Ascending aorta (tissue), 2 donors: ENCODE measurements at regions not wholly inside any gene's neighbourhood (a gene's known extent, or its start where the extent isn't known, plus 50 kb on each side); places are given as distances from the start of the nearest gene placed in this dataset.

Source experiments
- DNase-seq, 2 donors: peaks; one replicate each; pipeline ENCODE4 v3.0.0-alpha.2; 2019; ENCODE audit warnings: low spot score in 2 of 2
- H3K27ac ChIP-seq, 2 donors: fragments of 200-600 bp; sonication (generic); one replicate each; pipeline ENCODE4 v1.5.1; 2016 to 2017; ENCODE audit warnings: mild to moderate bottlenecking in 1 of 2
- H3K27me3 ChIP-seq: fragments of 200-600 bp; sonication (generic); one replicate; pipeline ENCODE4 v1.5.1; 2017
- H3K36me3 ChIP-seq, 2 donors: fragments of 200-600 bp; sonication (generic); one replicate each; pipeline ENCODE4 v1.5.1; 2016
- H3K4me1 ChIP-seq, 2 donors: fragments of 200-600 bp; sonication (generic); one replicate each; pipeline ENCODE4 v1.5.1; 2016 to 2017; ENCODE audit warnings: mild to moderate bottlenecking in 1 of 2
- H3K4me3 ChIP-seq, 2 donors: fragments of 200-600 bp; sonication (generic); one replicate each; pipeline ENCODE4 v1.5.1; 2016 to 2017; ENCODE audit warnings: mild to moderate bottlenecking in 1 of 2
- H3K9me3 ChIP-seq, 2 donors: fragments of 200-600 bp; sonication (generic); one replicate each; pipeline ENCODE4 v1.5.1; 2016
- intact Hi-C: fragments of 100-400 bp; cut with DNase I; formaldehyde crosslinking; loops from one replicate; pipeline ENCODE4 v1.15.1; 2023
- TF ChIP-seq, protein P1 (sequence below), 3 experiments: fragments of 200-600 bp in 2 of 3; fragments of 450-650 bp in 1 of 3; sonication (generic) in 2 of 3; IDR thresholded peaks; one replicate each; pipeline ENCODE4 v1.5.1; 2016 to 2019; ENCODE audit warnings: antibody characterized with exemption in 3 of 3, mild to moderate bottlenecking in 1 of 3, moderate library complexity in 1 of 3

DNA sequence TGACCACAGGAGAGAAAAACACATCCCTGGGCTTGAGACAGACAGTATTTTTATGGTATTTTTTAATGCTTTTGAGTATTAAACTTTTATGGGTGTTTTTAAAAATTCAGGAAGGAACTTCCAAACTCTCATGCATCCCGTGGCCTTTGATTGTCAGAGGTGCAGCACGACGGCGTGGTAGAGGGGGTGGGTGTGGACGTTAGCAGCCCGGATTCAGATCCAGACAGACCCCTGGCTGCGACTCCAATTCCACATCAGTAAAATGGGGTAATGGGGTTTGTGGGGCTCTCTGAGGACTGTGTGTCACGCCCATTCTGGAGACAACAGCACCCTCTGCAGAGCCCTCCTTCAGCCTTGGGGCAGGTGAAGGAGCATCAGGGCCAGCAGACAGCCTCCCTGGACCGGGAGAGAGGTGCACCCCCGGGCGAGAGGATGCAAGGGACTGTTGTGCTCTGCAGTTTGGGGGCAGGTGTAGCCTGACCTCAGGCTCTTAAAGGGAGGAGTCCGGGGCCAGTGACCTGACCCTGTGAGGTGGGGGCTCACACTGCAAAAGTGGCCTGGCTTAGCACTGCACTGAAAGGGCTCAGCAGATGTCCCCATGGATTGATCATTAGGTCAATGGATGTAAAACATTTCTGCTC is 1024.3 kb downstream of the TBC1D22A start:
- DNase-seq: no peak
- no peaks in the 10 kb centered on the region for H3K27me3 ChIP-seq
- intact Hi-C loops: no loop called here
- TF ChIP-seq, protein P1, sequence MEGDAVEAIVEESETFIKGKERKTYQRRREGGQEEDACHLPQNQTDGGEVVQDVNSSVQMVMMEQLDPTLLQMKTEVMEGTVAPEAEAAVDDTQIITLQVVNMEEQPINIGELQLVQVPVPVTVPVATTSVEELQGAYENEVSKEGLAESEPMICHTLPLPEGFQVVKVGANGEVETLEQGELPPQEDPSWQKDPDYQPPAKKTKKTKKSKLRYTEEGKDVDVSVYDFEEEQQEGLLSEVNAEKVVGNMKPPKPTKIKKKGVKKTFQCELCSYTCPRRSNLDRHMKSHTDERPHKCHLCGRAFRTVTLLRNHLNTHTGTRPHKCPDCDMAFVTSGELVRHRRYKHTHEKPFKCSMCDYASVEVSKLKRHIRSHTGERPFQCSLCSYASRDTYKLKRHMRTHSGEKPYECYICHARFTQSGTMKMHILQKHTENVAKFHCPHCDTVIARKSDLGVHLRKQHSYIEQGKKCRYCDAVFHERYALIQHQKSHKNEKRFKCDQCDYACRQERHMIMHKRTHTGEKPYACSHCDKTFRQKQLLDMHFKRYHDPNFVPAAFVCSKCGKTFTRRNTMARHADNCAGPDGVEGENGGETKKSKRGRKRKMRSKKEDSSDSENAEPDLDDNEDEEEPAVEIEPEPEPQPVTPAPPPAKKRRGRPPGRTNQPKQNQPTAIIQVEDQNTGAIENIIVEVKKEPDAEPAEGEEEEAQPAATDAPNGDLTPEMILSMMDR (IDR thresholded peaks at IDR 0.05): no peak
- H3K9me3 ChIP-seq: no peaks in the 10 kb centered on the region
- H3K36me3 ChIP-seq: no peaks in the 10 kb centered on the region
- no peak overlapping the region for H3K27ac ChIP-seq
- no peak overlapping the region for H3K4me3 ChIP-seq
- H3K4me1 ChIP-seq: no peaks in the 10 kb centered on the region

DNA sequence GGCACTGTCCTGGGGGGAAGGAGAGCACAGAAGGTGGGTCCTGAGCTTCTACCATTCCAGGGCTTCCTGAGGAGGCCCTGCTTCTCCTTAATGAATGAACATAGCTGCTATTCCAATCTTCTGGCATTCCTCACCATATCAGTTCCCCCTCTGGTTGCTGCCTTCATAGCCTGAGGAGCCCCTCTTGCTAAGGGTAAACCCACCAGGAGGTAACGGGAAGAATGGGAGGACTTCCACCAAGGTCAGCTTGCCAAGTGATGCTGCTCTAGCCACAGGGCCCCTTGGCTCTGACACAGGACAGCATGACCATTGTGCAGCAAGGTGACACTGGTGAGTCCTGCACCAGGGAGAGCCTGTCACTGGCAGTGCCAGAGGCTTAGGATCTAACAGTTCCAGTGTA is 1022.5 kb downstream of the TBC1D22A start:
- Histone ChIP-seq H3K4me3 (no peak overlapping the region), H3K9me3 (no peaks in the 10 kb centered on the region), H3K36me3 (no peaks in the 10 kb centered on the region), H3K4me1 (no peaks in the 10 kb centered on the region), H3K27me3 (no peaks in the 10 kb centered on the region), H3K27ac (no peak overlapping the region)
- DNase-seq: no peak
- intact Hi-C loops: no loop called here
- TF ChIP-seq, protein P1 (IDR thresholded peaks at IDR 0.05): no peak

DNA sequence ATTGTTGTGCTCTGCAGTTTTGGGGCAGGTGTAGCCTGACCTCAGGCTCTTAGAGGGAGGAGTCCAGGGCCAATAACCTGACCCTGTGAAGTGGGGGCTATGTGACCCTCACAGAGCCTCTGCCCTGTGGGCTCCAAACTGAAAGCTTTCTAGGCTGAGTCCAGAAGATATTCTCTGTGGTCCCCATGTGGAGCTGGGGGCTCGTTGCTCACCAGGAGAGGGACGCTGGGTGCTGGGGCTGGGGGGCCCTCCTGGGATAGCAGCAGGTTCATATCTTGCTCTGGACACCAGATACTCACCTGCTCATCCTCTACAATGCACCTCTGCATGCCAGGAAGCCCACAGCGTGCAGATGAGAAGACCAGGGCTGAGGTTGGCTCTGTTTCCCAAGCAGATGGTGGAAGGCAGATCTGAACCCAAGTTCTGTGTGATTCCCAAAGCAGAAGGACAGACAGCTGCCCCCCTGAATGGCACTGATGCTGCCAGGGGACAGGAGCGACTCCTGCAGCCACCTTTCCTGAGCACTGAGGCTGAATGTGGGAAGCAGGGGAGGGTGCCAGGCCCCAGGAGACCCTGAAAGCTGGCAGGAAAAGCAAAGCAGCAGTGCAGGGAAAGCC is 1022.0 kb downstream of the TBC1D22A start:
- DNase-seq: no peak
- TF ChIP-seq, protein P1 (IDR thresholded peaks at IDR 0.05): no peak
- no peaks in the 10 kb centered on the region for H3K27me3 ChIP-seq

DNA sequence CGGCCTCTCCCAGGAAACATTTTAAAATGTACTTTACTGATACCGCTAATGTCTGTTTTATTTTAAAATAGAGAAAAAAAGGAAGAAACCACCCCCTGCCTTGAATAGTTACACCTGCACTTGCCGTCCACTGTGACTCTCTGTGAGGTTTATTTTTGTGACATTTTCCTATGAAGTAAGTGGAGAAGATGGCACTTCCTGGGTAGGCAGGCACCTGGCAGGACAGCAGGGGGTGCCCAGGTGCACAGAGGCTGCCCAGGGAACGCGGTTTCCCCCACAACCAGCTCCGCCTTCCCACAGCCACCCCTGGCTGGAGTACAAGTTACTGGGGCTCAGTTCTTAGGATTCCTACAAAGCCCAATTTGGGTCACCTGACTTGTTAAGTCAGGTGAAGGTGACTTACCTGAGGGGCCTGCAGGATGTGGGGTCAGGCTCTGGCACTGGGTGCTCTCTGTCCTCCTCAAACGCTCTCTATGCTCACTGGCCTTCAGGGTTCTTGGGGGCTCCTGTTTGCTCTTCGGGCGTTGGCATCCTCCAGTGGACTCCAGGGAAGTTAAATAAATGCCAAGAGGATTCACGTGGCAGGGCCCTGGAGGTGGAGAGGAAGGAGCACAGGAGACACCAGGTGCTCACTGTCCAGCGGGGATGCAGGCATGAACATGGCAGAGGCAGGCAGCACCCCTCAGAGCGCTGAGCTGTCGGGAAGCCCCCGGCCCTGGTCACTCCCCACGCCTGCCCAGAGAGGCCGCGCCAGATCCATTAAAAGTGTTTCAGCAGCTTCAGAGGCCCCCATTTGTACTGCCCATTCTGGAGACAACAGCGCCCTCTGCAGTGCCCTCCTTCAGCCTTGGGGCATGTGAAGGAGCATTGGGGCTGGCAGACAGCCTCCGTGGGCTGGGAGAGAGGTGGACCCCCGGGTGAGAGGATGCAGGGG is 1021.2 kb downstream of the TBC1D22A start:
- Histone ChIP-seq H3K27ac (no peak overlapping the region), H3K27me3 (no peaks in the 10 kb centered on the region), H3K4me3 (no peak overlapping the region), H3K36me3 (no peaks in the 10 kb centered on the region), H3K4me1 (no peaks in the 10 kb centered on the region), H3K9me3 (no peaks in the 10 kb centered on the region)
- DNase-seq: no peak
- TF ChIP-seq, protein P1 (IDR thresholded peaks at IDR 0.05): no peak
- intact Hi-C loops: no loop called here

More for the DNA sequence above, 1022.0 kb downstream of the TBC1D22A start:
- Histone ChIP-seq H3K9me3 (no peaks in the 10 kb centered on the region), H3K36me3 (no peaks in the 10 kb centered on the region), H3K27ac (no peak overlapping the region), H3K4me3 (no peak overlapping the region), H3K4me1 (no peaks in the 10 kb centered on the region)
- intact Hi-C loops: no loop called here

DNA sequence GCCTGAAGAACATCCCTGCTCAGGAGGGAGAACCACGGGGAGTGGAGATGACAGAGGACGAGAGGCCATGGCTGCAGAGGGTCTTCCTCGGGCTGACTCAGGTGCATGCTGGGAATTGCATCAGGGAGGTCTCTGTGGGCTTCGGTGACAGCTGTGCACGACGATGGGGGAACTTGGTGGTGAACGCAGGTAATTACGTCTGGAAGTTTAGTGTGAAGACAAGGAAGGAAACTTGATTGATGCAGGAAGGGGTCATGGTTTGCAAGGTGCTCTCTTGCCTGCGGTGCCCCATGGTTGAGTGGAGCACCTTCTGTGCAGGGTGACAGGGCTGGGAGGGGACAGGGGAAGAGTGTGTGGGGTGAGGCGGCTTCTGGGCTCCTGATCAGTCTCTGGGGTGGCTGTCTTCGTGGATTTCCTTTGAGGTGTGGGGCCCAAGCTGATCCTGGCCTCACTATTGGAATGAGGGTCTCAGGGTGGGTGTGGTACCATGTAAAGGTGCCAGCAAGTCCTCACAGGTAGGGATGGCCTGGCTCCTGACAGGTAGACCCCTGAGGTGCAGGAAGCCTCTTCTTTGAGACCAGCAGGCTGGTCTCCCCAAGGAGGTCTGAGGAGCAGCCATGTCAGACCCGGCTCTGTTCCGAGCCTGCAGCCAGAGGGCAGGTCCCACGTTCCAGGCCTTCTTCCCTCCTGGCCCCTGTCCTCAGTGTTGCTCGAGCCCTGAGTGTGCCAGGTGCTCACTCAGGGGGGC is 1020.1 kb downstream of the TBC1D22A start:
- TF ChIP-seq, protein P1 (IDR thresholded peaks at IDR 0.05): no peak

More for the DNA sequence above, 1020.1 kb downstream of the TBC1D22A start:
- intact Hi-C loops: no loop called here
- no peaks in the 10 kb centered on the region for H3K9me3 ChIP-seq
- H3K27me3 ChIP-seq: no peaks in the 10 kb centered on the region
- H3K27ac ChIP-seq: no peak overlapping the region
- H3K4me1 ChIP-seq: no peaks in the 10 kb centered on the region
- H3K36me3 ChIP-seq: no peaks in the 10 kb centered on the region
- DNase-seq: no peak
- H3K4me3 ChIP-seq: no peak overlapping the region
